Neural progenitor cell (in vitro differentiated cells): ENCODE measurements at regions not wholly inside any gene's neighbourhood (a gene's known extent, or its start where the extent isn't known, plus 50 kb on each side); places are given as distances from the start of the nearest gene placed in this dataset.

Source experiments
- DNase-seq: peaks from one replicate; pipeline ENCODE4 v3.0.0-alpha.2; 2016; ENCODE audit warnings: low spot score
- H2AFZ ChIP-seq: fragments of 200-600 bp; sonication (generic); replicated peaks from 2 replicates; pipeline ENCODE4 v1.6.1; 2016; ENCODE audit warnings: antibody characterized with exemption
- H3F3A ChIP-seq: fragments of 200-600 bp; sonication (generic); 2 replicates; pipeline ENCODE4 v1.6.1; 2016; ENCODE audit warnings: antibody characterized with exemption, low read depth
- H3K27ac ChIP-seq: fragments of 200-600 bp; sonication (generic); 2 replicates; pipeline ENCODE4 v1.5.1; 2016; ENCODE audit warnings: mild to moderate bottlenecking
- H3K27me3 ChIP-seq: fragments of 200-600 bp; sonication (generic); 2 replicates; pipeline ENCODE4 v1.6.1; 2016; ENCODE audit warnings: mild to moderate bottlenecking, moderate library complexity
- H3K36me3 ChIP-seq: fragments of 200-600 bp; sonication (generic); 2 replicates; pipeline ENCODE4 v1.5.1; 2016
- H3K4me1 ChIP-seq: fragments of 200-600 bp; sonication (generic); 2 replicates; pipeline ENCODE4 v1.6.1; 2016; ENCODE audit warnings: mixed run types
- H3K4me2 ChIP-seq: fragments of 200-600 bp; sonication (generic); 2 replicates; pipeline ENCODE4 v1.6.1; 2016
- H3K4me3 ChIP-seq: fragments of 200-600 bp; sonication (generic); 2 replicates; pipeline ENCODE4 v1.5.1; 2016
- H3K79me2 ChIP-seq: fragments of 200-600 bp; sonication (generic); 2 replicates; pipeline ENCODE4 v1.6.1; 2016; ENCODE audit warnings: low read depth
- H3K9ac ChIP-seq: fragments of 200-600 bp; sonication (generic); 2 replicates; pipeline ENCODE4 v1.6.1; 2016
- H3K9me3 ChIP-seq: fragments of 200-600 bp; sonication (generic); 2 replicates; pipeline ENCODE4 v1.5.1; 2016; ENCODE audit warnings: low read depth
- H4K20me1 ChIP-seq: fragments of 200-600 bp; sonication (generic); 2 replicates; pipeline ENCODE4 v1.6.1; 2016; ENCODE audit warnings: low read depth
- H3K27ac Mint-ChIP-seq: 3 replicates; pipeline ENCODE4 v1.8.0; 2021; ENCODE audit warnings: mixed read lengths
- H3K27me3 Mint-ChIP-seq: 2 replicates; pipeline ENCODE4 v1.8.0; 2022; ENCODE audit warnings: low read depth, mild to moderate bottlenecking, inconsistent platforms, moderate library complexity, mixed read lengths; ENCODE audit not compliant: insufficient read depth
- H3K36me3 Mint-ChIP-seq: 3 replicates; pipeline ENCODE4 v1.8.0; 2021; ENCODE audit warnings: mixed read lengths
- H3K4me1 Mint-ChIP-seq: 3 replicates; pipeline ENCODE4 v1.8.0; 2021; ENCODE audit warnings: mixed read lengths
- H3K4me3 Mint-ChIP-seq: 3 replicates; pipeline ENCODE4 v1.8.0; 2021; ENCODE audit warnings: mild to moderate bottlenecking, moderate library complexity, mixed read lengths
- H3K9me3 Mint-ChIP-seq: 3 replicates; pipeline ENCODE4 v1.8.0; 2020; ENCODE audit warnings: mixed read lengths
- EZH2 ChIP-seq: fragments of 200-600 bp; sonication (generic); IDR thresholded peaks from 2 replicates; pipeline ENCODE4 v1.6.1; 2017; ENCODE audit warnings: antibody characterized with exemption, mild to moderate bottlenecking, moderate library complexity
- EZH2phosphoT487 ChIP-seq: fragments of 200-600 bp; sonication (generic); IDR thresholded peaks from 2 replicates; pipeline ENCODE4 v1.6.1; 2017; ENCODE audit warnings: antibody characterized with exemption
- TF ChIP-seq, protein P1 (sequence below): fragments of 200-600 bp; sonication (generic); IDR thresholded peaks from 2 replicates; pipeline ENCODE4 v1.5.1; 2017; ENCODE audit warnings: antibody characterized with exemption, mild to moderate bottlenecking

- H3K4me3 ChIP-seq = no peak overlapping the region
- H3K4me1 Mint-ChIP-seq = peaks cover 14% of the 10 kb centered on the region
- H3K9ac ChIP-seq = no peak overlapping the region
- peaks cover 12% of the 10 kb centered on the region for H3K27me3 Mint-ChIP-seq
- H3K4me1 ChIP-seq = no peaks in the 10 kb centered on the region
- no peaks in the 10 kb centered on the region for H3K79me2 ChIP-seq
- no peaks in the 10 kb centered on the region for H3K36me3 ChIP-seq
- H4K20me1 ChIP-seq = no peaks in the 10 kb centered on the region
- TF ChIP-seq, protein P1, sequence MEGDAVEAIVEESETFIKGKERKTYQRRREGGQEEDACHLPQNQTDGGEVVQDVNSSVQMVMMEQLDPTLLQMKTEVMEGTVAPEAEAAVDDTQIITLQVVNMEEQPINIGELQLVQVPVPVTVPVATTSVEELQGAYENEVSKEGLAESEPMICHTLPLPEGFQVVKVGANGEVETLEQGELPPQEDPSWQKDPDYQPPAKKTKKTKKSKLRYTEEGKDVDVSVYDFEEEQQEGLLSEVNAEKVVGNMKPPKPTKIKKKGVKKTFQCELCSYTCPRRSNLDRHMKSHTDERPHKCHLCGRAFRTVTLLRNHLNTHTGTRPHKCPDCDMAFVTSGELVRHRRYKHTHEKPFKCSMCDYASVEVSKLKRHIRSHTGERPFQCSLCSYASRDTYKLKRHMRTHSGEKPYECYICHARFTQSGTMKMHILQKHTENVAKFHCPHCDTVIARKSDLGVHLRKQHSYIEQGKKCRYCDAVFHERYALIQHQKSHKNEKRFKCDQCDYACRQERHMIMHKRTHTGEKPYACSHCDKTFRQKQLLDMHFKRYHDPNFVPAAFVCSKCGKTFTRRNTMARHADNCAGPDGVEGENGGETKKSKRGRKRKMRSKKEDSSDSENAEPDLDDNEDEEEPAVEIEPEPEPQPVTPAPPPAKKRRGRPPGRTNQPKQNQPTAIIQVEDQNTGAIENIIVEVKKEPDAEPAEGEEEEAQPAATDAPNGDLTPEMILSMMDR = no peak
- no peak for TF ChIP-seq EZH2
- TF ChIP-seq EZH2phosphoT487 = no peak
- H2AFZ ChIP-seq = no peak overlapping the region
- no peaks in the 10 kb centered on the region for H3F3A ChIP-seq
- no peak overlapping the region for H3K4me2 ChIP-seq
- peaks cover 5% of the 10 kb centered on the region for H3K9me3 Mint-ChIP-seq
- H3K27ac ChIP-seq = no peak overlapping the region
- H3K27me3 ChIP-seq = no peaks in the 10 kb centered on the region
- no peak for DNase-seq
- H3K27ac Mint-ChIP-seq = no peak overlapping the region
- H3K4me3 Mint-ChIP-seq = no peak overlapping the region
- H3K36me3 Mint-ChIP-seq = no peaks in the 10 kb centered on the region
- H3K9me3 ChIP-seq = no peaks in the 10 kb centered on the region
Observed at GRCh38 chr16:50970281-50970680, 180.8 kb downstream of the SALL1 start.

- no peak overlapping the region for H2AFZ ChIP-seq
- no peaks in the 10 kb centered on the region for H3K9me3 ChIP-seq
- H3K4me3 ChIP-seq = no peak overlapping the region
- no peak overlapping the region for H3K9ac ChIP-seq
- no peaks in the 10 kb centered on the region for H3K79me2 ChIP-seq
- H3F3A ChIP-seq = no peaks in the 10 kb centered on the region
- Mint-ChIP-seq H3K4me1 (peaks cover 1% of the 10 kb centered on the region), H3K27me3 (peaks cover 6% of the 10 kb centered on the region), H3K36me3 (no peaks in the 10 kb centered on the region), H3K4me3 (no peak overlapping the region), H3K9me3 (peaks cover 3% of the 10 kb centered on the region), H3K27ac (no peak overlapping the region)
- DNase-seq = no peak
- no peaks in the 10 kb centered on the region for H4K20me1 ChIP-seq
- H3K27ac ChIP-seq = no peak overlapping the region
- H3K4me1 ChIP-seq = no peaks in the 10 kb centered on the region
- H3K27me3 ChIP-seq = no peaks in the 10 kb centered on the region
- no peaks in the 10 kb centered on the region for H3K36me3 ChIP-seq
- TF ChIP-seq, protein P1 = no peak
- TF ChIP-seq EZH2 (no peak), EZH2phosphoT487 (no peak)
- no peak overlapping the region for H3K4me2 ChIP-seq
Observed at GRCh38 chr16:50967827-50968612, 183.1 kb downstream of the SALL1 start.

GRCh38 chr16:50964491-50964890, 186.6 kb downstream of the SALL1 start:
- H3K27ac ChIP-seq = no peak overlapping the region
- H3K9me3 Mint-ChIP-seq = no peaks in the 10 kb centered on the region
- H3K36me3 Mint-ChIP-seq = no peaks in the 10 kb centered on the region
- no peak for DNase-seq
- no peaks in the 10 kb centered on the region for H4K20me1 ChIP-seq
- H3K27me3 Mint-ChIP-seq = peaks cover 7% of the 10 kb centered on the region
- no peaks in the 10 kb centered on the region for H3K27me3 ChIP-seq
- H3K4me2 ChIP-seq = no peak overlapping the region
- TF ChIP-seq, protein P1 = no peak
- TF ChIP-seq EZH2 (no peak), EZH2phosphoT487 (no peak)
- peaks cover 12% of the 10 kb centered on the region for H3K4me1 Mint-ChIP-seq
- no peak overlapping the region for H3K27ac Mint-ChIP-seq
- H3K9me3 ChIP-seq = no peaks in the 10 kb centered on the region
- no peaks in the 10 kb centered on the region for H3K79me2 ChIP-seq
- H3F3A ChIP-seq = no peaks in the 10 kb centered on the region
- H3K4me3 Mint-ChIP-seq = no peak overlapping the region
- H2AFZ ChIP-seq = no peak overlapping the region
- H3K4me3 ChIP-seq = no peak overlapping the region
- H3K4me1 ChIP-seq = peaks cover 7% of the 10 kb centered on the region
- no peak overlapping the region for H3K9ac ChIP-seq
- no peaks in the 10 kb centered on the region for H3K36me3 ChIP-seq
